Right lobe of liver (tissue), 4 donors: ENCODE measurements at regions not wholly inside any gene's neighbourhood (a gene's known extent, or its start where the extent isn't known, plus 50 kb on each side); places are given as distances from the start of the nearest gene placed in this dataset.

Source experiments
- POLR2A ChIP-seq: fragments of 450-650 bp; IDR thresholded peaks from one replicate; pipeline ENCODE4 v1.6.1; 2017; ENCODE audit warnings: antibody characterized with exemption, mild to moderate bottlenecking
- TF ChIP-seq, protein P1 (sequence below), 4 donors: fragments of 200-600 bp in 3 of 4; fragments of 450-650 bp in 1 of 4; IDR thresholded peaks; one replicate each; pipeline versions ENCODE4 v1.5.1 to v1.8.0; 2016 to 2022; ENCODE audit warnings: antibody characterized with exemption in 4 of 4, mild to moderate bottlenecking in 2 of 4
- donor health status: DM: no; HTN: no; CAD: no.
- donor health status: DM: no; HTN: no; CAD: no.
- donor health status: DM: no; HTN: yes; CAD: no.

DNA sequence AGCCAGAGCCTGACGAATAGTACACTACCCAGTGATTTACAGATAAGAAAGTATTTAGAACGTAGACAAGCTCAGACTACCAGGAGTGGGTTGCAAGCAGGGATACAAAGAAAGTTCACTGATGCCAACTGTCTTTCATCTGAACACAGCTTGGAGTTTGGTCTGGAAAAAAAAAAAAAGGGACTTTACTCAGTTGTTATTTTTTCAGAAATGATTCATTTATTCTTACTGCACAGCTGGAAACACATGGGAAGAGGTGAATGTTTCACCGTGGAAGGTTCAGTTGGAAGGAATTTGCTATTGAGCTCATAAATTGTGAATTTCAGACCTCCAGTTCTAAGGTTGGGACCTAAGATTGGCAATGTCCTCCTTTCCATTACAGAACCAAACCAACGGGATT lies 259.7 kb downstream of the ETAA1 start:
- no peak for TF ChIP-seq POLR2A
- TF ChIP-seq, protein P1, sequence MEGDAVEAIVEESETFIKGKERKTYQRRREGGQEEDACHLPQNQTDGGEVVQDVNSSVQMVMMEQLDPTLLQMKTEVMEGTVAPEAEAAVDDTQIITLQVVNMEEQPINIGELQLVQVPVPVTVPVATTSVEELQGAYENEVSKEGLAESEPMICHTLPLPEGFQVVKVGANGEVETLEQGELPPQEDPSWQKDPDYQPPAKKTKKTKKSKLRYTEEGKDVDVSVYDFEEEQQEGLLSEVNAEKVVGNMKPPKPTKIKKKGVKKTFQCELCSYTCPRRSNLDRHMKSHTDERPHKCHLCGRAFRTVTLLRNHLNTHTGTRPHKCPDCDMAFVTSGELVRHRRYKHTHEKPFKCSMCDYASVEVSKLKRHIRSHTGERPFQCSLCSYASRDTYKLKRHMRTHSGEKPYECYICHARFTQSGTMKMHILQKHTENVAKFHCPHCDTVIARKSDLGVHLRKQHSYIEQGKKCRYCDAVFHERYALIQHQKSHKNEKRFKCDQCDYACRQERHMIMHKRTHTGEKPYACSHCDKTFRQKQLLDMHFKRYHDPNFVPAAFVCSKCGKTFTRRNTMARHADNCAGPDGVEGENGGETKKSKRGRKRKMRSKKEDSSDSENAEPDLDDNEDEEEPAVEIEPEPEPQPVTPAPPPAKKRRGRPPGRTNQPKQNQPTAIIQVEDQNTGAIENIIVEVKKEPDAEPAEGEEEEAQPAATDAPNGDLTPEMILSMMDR (IDR thresholded peaks at IDR 0.05), result no peak
